Tibial artery (tissue), 4 donors: ENCODE measurements at regions not wholly inside any gene's neighbourhood (a gene's known extent, or its start where the extent isn't known, plus 50 kb on each side); places are given as distances from the start of the nearest gene placed in this dataset.

ENCODE experiments used
- DNase-seq, 2 donors: peaks; one replicate each; pipeline ENCODE4 v3.0.0-alpha.2; 2019
- H3K27ac ChIP-seq, 2 donors: fragments of 200-600 bp; sonication (generic) in 1 of 2; 1 replicate in 1 of 2; 2 replicates in 1 of 2; pipeline ENCODE4 v1.5.1; 2018 to 2019; ENCODE audit warnings: mild to moderate bottlenecking in 1 of 2
- H3K27me3 ChIP-seq, 2 donors: fragments of 200-600 bp; sonication (generic) in 1 of 2; one replicate each; pipeline versions ENCODE4 v1.5.1 to v1.6.0; 2016 to 2019
- H3K36me3 ChIP-seq, 3 donors: fragments of 200-600 bp; sonication (generic) in 2 of 3; one replicate each; pipeline ENCODE4 v1.5.1; 2016 to 2019; ENCODE audit warnings: mild to moderate bottlenecking in 2 of 3
- H3K4me1 ChIP-seq, 4 donors: fragments of 200-600 bp; sonication (generic) in 2 of 4; 1 replicate in 3 of 4; 2 replicates in 1 of 4; pipeline ENCODE4 v1.5.1; 2016 to 2019
- H3K4me3 ChIP-seq, 2 donors: fragments of 200-600 bp; sonication (generic) in 1 of 2; 1 replicate in 1 of 2; 2 replicates in 1 of 2; pipeline ENCODE4 v1.5.1; 2018 to 2019; ENCODE audit warnings: mild to moderate bottlenecking in 2 of 2
- H3K9me3 ChIP-seq, 3 donors: fragments of 200-600 bp; sonication (generic) in 1 of 3; one replicate each; pipeline ENCODE4 v1.5.1; 2016 to 2019
- CTCF ChIP-seq, 2 experiments: fragments of 200-600 bp in 1 of 2; fragments of 450-650 bp in 1 of 2; IDR thresholded peaks; one replicate each; pipeline ENCODE4 v1.5.1; 2017 to 2019; ENCODE audit warnings: antibody characterized with exemption in 2 of 2, mild to moderate bottlenecking in 1 of 2, moderate library complexity in 1 of 2
- intact Hi-C: fragments of 100-400 bp; cut with DNase I; formaldehyde crosslinking; loops from one replicate; pipeline ENCODE4 v1.15.0; 2023; ENCODE audit warnings: low total_unique reads

DNA sequence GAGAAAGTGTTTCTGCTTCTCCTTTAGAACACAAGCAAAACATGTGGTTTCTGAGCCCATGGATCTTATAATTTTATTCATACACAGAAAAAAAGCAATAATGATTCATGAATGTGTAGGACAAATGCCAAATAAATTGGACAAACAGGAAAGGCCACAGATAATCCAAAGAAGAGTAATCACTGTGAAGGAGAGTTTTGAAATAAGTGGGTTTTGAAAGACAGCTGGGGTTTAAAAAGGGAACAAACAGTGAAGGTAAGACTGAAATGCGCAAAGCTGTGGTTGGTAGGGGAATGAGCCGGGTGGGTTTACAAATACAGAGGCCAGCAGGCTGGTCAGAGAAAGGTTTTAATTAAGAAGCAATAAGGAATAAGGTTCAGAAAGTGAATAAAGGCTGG is 50.0 kb upstream of the MBOAT2 start:
- no peak for TF ChIP-seq CTCF (IDR thresholded peaks at IDR 0.05)
- Histone ChIP-seq H3K36me3 (no peaks in the 10 kb centered on the region), H3K27me3 (no peaks in the 10 kb centered on the region), H3K4me1 (no peaks in the 10 kb centered on the region), H3K9me3 (no peaks in the 10 kb centered on the region), H3K27ac (no peak overlapping the region), H3K4me3 (no peak overlapping the region)
- DNase-seq = no peak
- intact Hi-C loops = no loop called here
